NT2/D1 (cell line): ENCODE measurements at regions not wholly inside any gene's neighbourhood (a gene's known extent, or its start where the extent isn't known, plus 50 kb on each side); places are given as distances from the start of the nearest gene placed in this dataset.

Experiments
- DNase-seq: peaks from one replicate; pipeline ENCODE4 v3.0.0-alpha.2; 2011; ENCODE audit warnings: low read depth, low spot score
- H3K27me3 ChIP-seq: 2 replicates; pipeline ENCODE4 v1.6.0; 2011; ENCODE audit warnings: mild to moderate bottlenecking; ENCODE audit not compliant: insufficient read length, insufficient read depth
- H3K36me3 ChIP-seq: 2 replicates; pipeline ENCODE4 v1.6.1; 2011; ENCODE audit warnings: mild to moderate bottlenecking, low read length, mixed read lengths; ENCODE audit not compliant: insufficient read depth, insufficient read length
- H3K4me1 ChIP-seq: 2 replicates; pipeline ENCODE4 v1.5.1; 2011; ENCODE audit not compliant: insufficient read depth, insufficient read length
- H3K4me3 ChIP-seq: 2 replicates; pipeline ENCODE4 v1.5.1; 2011; ENCODE audit warnings: low read depth; ENCODE audit not compliant: insufficient read length
- H3K9ac ChIP-seq: 2 replicates; pipeline ENCODE4 v1.6.0; 2011; ENCODE audit warnings: low read depth; ENCODE audit not compliant: insufficient read length
- H3K9me3 ChIP-seq: 2 replicates; pipeline ENCODE4 v1.5.1; 2011; ENCODE audit warnings: mild to moderate bottlenecking, low read length; ENCODE audit not compliant: insufficient read depth
- SUZ12 ChIP-seq: IDR thresholded peaks from 2 replicates; pipeline ENCODE4 v1.6.1; 2011; ENCODE audit not compliant: insufficient read length, insufficient read depth; ENCODE audit errors: extremely low read depth
- YY1 ChIP-seq: IDR thresholded peaks from 2 replicates; pipeline ENCODE4 v1.6.1; 2011; ENCODE audit not compliant: insufficient read length, insufficient read depth
- ZNF274 ChIP-seq: IDR thresholded peaks from 2 replicates; pipeline ENCODE4 v1.6.1; 2011; ENCODE audit warnings: mild to moderate bottlenecking, low read depth, low read length

- H3K9me3 ChIP-seq, result peaks cover 5% of the 10 kb centered on the region; the same call in 1 of the 2 replicates
- H3K9ac ChIP-seq, result no peak overlapping the region
- no peak overlapping the region for H3K4me3 ChIP-seq
- DNase-seq, result peak; percentile 46
- TF ChIP-seq YY1 (no peak), SUZ12 (no peak), ZNF274 (no peak)
- H3K4me1 ChIP-seq, result peaks cover 7% of the 10 kb centered on the region
- no peaks in the 10 kb centered on the region for H3K27me3 ChIP-seq
- no peaks in the 10 kb centered on the region for H3K36me3 ChIP-seq
These were observed 78.7 kb upstream of the C1GALT1 start for GRCh38 chr7:7103343-7104313.

GRCh38 chr7:7104314-7104698 lies 78.0 kb upstream of the C1GALT1 start:
- H3K36me3 ChIP-seq, result no peaks in the 10 kb centered on the region
- TF ChIP-seq SUZ12, result no peak
- no peak for TF ChIP-seq YY1
- no peak for TF ChIP-seq ZNF274
- H3K9me3 ChIP-seq, result peaks cover 12% of the 10 kb centered on the region
- H3K9ac ChIP-seq, result no peak overlapping the region
- peaks cover 7% of the 10 kb centered on the region for H3K4me1 ChIP-seq
- no peak for DNase-seq
- H3K27me3 ChIP-seq, result no peaks in the 10 kb centered on the region
- no peak overlapping the region for H3K4me3 ChIP-seq

DNA sequence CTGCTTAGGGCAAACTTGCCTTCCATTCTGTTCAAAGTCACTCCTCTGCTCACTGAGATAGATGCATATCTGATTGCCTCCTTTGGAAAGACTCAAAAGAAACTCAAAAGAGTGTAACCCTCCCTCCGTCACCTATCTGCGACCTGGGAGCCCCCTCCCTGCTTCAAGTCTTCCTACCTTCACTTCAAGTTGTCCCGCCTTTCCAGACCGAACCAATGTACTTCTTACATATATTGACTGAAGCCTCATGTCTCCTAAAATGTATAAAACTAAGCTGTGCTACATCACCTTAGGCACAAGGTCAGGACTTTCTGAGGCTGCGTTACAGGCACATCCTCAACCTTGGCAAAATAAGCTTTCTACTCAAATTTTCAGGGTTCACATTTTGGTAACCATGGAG lies 77.4 kb upstream of the C1GALT1 start:
- Histone ChIP-seq H3K4me3 (no peak overlapping the region), H3K27me3 (no peaks in the 10 kb centered on the region), H3K36me3 (no peaks in the 10 kb centered on the region), H3K9ac (no peak overlapping the region), H3K4me1 (peaks cover 5% of the 10 kb centered on the region), H3K9me3 (peaks cover 14% of the 10 kb centered on the region)
- DNase-seq, result no peak
- TF ChIP-seq ZNF274, result no peak
- no peak for TF ChIP-seq YY1
- TF ChIP-seq SUZ12, result no peak

- no peak for TF ChIP-seq ZNF274
- no peak for TF ChIP-seq SUZ12
- TF ChIP-seq YY1, result no peak
- Histone ChIP-seq H3K4me1 (peaks cover 3% of the 10 kb centered on the region), H3K9me3 (peaks cover 14% of the 10 kb centered on the region), H3K27me3 (no peaks in the 10 kb centered on the region), H3K4me3 (no peak overlapping the region), H3K36me3 (no peaks in the 10 kb centered on the region), H3K9ac (no peak overlapping the region)
- no peak for DNase-seq
These were observed 76.4 kb upstream of the C1GALT1 start for GRCh38 chr7:7105800-7106582.

- H3K9me3 ChIP-seq, result peaks cover 14% of the 10 kb centered on the region
- H3K36me3 ChIP-seq, result no peaks in the 10 kb centered on the region
- H3K27me3 ChIP-seq, result no peaks in the 10 kb centered on the region
- DNase-seq, result no peak
- H3K9ac ChIP-seq, result no peak overlapping the region
- TF ChIP-seq SUZ12 (no peak), YY1 (no peak), ZNF274 (no peak)
- no peak overlapping the region for H3K4me3 ChIP-seq
- H3K4me1 ChIP-seq, result peaks cover 3% of the 10 kb centered on the region
These were observed 73.4 kb upstream of the C1GALT1 start for GRCh38 chr7:7108931-7109330.

GRCh38 chr7:7109934-7110333 lies 72.4 kb upstream of the C1GALT1 start:
- H3K9ac ChIP-seq, result no peak overlapping the region
- TF ChIP-seq ZNF274, result no peak
- TF ChIP-seq SUZ12, result no peak
- TF ChIP-seq YY1, result no peak
- H3K4me1 ChIP-seq, result peaks cover 3% of the 10 kb centered on the region
- H3K27me3 ChIP-seq, result no peaks in the 10 kb centered on the region
- H3K4me3 ChIP-seq, result no peak overlapping the region
- peaks cover 14% of the 10 kb centered on the region for H3K9me3 ChIP-seq
- DNase-seq, result no peak
- H3K36me3 ChIP-seq, result no peaks in the 10 kb centered on the region

DNA sequence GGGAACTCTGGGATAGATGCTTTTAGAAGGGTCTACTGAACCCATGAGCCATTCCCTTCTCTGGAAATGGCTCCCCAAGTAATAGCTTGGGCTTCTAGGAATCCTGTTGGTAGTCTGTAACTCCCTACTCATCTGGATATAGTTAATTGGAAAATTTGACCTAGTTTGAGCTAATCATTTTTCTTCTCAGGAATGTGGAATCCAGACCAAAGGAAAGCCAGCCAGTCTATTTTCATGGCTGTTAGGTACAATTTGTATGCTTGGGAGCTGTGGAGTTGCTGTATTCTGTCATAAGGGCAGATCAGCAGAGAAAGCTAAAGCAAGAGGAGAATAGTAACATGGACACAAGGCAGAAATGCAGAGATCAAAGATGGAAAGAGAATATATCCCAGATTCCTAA lies 71.6 kb upstream of the C1GALT1 start:
- Histone ChIP-seq H3K4me1 (no peaks in the 10 kb centered on the region), H3K9ac (no peak overlapping the region), H3K27me3 (no peaks in the 10 kb centered on the region), H3K4me3 (no peak overlapping the region), H3K36me3 (no peaks in the 10 kb centered on the region), H3K9me3 (peaks cover 14% of the 10 kb centered on the region)
- no peak for TF ChIP-seq YY1
- TF ChIP-seq ZNF274, result no peak
- no peak for DNase-seq
